SK-N-SH (cell line): ENCODE measurements at regions not wholly inside any gene's neighbourhood (a gene's known extent, or its start where the extent isn't known, plus 50 kb on each side); places are given as distances from the start of the nearest gene placed in this dataset.

Experiments used
- CTCF ChIA-PET: fragments of 300-600, 350-600 bp; formaldehyde crosslinking; extraction: SDS; loops from one replicate; lab custom pipeline; 2021; lab: Yijun Ruan, JAX
- POLR2A ChIA-PET: fragments of 350-600 bp; sonication (Branson Sonifier 250); formaldehyde crosslinking; extraction: SDS; loops from one replicate; lab custom pipeline; 2020; ENCODE audit warnings: antibody characterized with exemption, inconsistent platforms; lab: Yijun Ruan, JAX
- DNase-seq: peaks from one replicate; pipeline ENCODE4 v3.0.0; 2012
- H2AFZ ChIP-seq: fragments of 200-600 bp; sonication (generic); 2 replicates; pipeline ENCODE4 v1.8.1; 2016; ENCODE audit warnings: antibody characterized with exemption, mild to moderate bottlenecking, low read depth
- H3F3A ChIP-seq: fragments of 200-600 bp; sonication (generic); replicated peaks from 2 replicates; pipeline ENCODE3; 2016; ENCODE audit warnings: antibody characterized with exemption, mild to moderate bottlenecking; ENCODE audit not compliant: insufficient read depth
- H3K27ac ChIP-seq, 2 experiments: fragments of 200-500 bp in 1 of 2; fragments of 200-600 bp in 1 of 2; sonication (Bioruptor generic) in 1 of 2; sonication (generic), shearing (Covaris generic) in 1 of 2; 2 replicates each; pipeline versions ENCODE4 v1.5.1 to v1.6.1; 2014 to 2016; ENCODE audit warnings: low read depth in 2 of 2, inconsistent platforms in 1 of 2, low read length in 1 of 2, mild to moderate bottlenecking in 1 of 2, mixed read lengths in 1 of 2
- H3K27me3 ChIP-seq: fragments of 200-600 bp; sonication (generic), shearing (Covaris generic); 2 replicates; pipeline ENCODE4 v1.6.1; 2016; ENCODE audit warnings: mixed run types; ENCODE audit not compliant: insufficient read depth
- H3K36me3 ChIP-seq, 2 experiments: fragments of 200-500 bp in 1 of 2; fragments of 200-600 bp in 1 of 2; sonication (Bioruptor generic) in 1 of 2; sonication (generic) in 1 of 2; replicated peaks in 1 of 2; 2 replicates each; pipeline versions ENCODE3 to v1.5.1; 2014 to 2016; ENCODE audit warnings: low read length in 1 of 2, mild to moderate bottlenecking in 1 of 2; ENCODE audit not compliant: insufficient read depth in 2 of 2, control insufficient read depth in 1 of 2
- H3K4me1 ChIP-seq, 2 experiments: fragments of 200-500 bp in 1 of 2; fragments of 200-600 bp in 1 of 2; sonication (Bioruptor generic) in 1 of 2; sonication (generic), shearing (Covaris generic) in 1 of 2; 2 replicates each; pipeline versions ENCODE4 v1.5.1 to v1.6.1; 2014 to 2016; ENCODE audit warnings: low read depth in 1 of 2, low read length in 1 of 2, mixed run types in 1 of 2; ENCODE audit not compliant: insufficient read depth in 2 of 2, control insufficient read depth in 1 of 2
- H3K4me2 ChIP-seq: fragments of 200-600 bp; sonication (generic), shearing (Covaris generic); 2 replicates; pipeline ENCODE4 v1.6.1; 2017; ENCODE audit warnings: mixed run types
- H3K4me3 ChIP-seq, 2 experiments: fragments of 200-500 bp in 1 of 2; fragments of 200-600 bp in 1 of 2; sonication (Bioruptor generic) in 1 of 2; sonication (generic), shearing (Covaris generic) in 1 of 2; 2 replicates each; pipeline versions ENCODE4 v1.5.1 to v1.8.1; 2014 to 2016; ENCODE audit warnings: low read depth in 2 of 2, inconsistent platforms in 1 of 2, low read length in 1 of 2, mild to moderate bottlenecking in 1 of 2, mixed read lengths in 1 of 2, moderate library complexity in 1 of 2
- H3K79me2 ChIP-seq: fragments of 200-600 bp; sonication (generic); 2 replicates; pipeline ENCODE4 v1.8.1; 2017; ENCODE audit warnings: mild to moderate bottlenecking; ENCODE audit not compliant: insufficient read depth
- H3K9ac ChIP-seq: fragments of 200-600 bp; sonication (generic); 2 replicates; pipeline ENCODE4 v1.6.1; 2017; ENCODE audit warnings: mixed run types
- H3K9me2 ChIP-seq: fragments of 200-600 bp; sonication (generic); 2 replicates; pipeline ENCODE4 v1.6.1; 2017; ENCODE audit warnings: mixed run types
- H3K9me3 ChIP-seq: fragments of 200-600 bp; sonication (generic); 2 replicates; pipeline ENCODE4 v1.6.1; 2017; ENCODE audit warnings: mixed run types, mild to moderate bottlenecking, moderate library complexity
- H4K20me1 ChIP-seq: fragments of 200-600 bp; sonication (generic); 2 replicates; pipeline ENCODE4 v1.6.1; 2017; ENCODE audit warnings: mild to moderate bottlenecking, mixed run types; ENCODE audit not compliant: insufficient read depth
- EP300 ChIP-seq, 2 experiments: IDR thresholded peaks; 2 replicates each; pipeline versions ENCODE4 v1.4.0 to v1.6.1; 2012; ENCODE audit warnings: borderline replicate concordance in 1 of 2, low read depth in 1 of 2, low read length in 1 of 2
- FOSL2 ChIP-seq: IDR thresholded peaks from 2 replicates; pipeline ENCODE4 v1.4.0; 2012; ENCODE audit warnings: low read depth, mild to moderate bottlenecking, moderate library complexity, borderline replicate concordance
- GABPA ChIP-seq: IDR thresholded peaks from 2 replicates; pipeline ENCODE4 v1.4.0; 2012; ENCODE audit warnings: low read depth, mild to moderate bottlenecking
- GATA2 ChIP-seq: sonication (generic); formaldehyde crosslinking; IDR thresholded peaks from 2 replicates; pipeline ENCODE4 v1.5.0; 2020; ENCODE audit warnings: mild to moderate bottlenecking, missing genetic modification reagents
- JUND ChIP-seq: IDR thresholded peaks from 2 replicates; pipeline ENCODE4 v1.4.0; 2012
- MAX ChIP-seq: IDR thresholded peaks from 2 replicates; pipeline ENCODE4 v1.4.0; 2012; ENCODE audit warnings: low read depth
- MXI1 ChIP-seq: IDR thresholded peaks from 2 replicates; pipeline ENCODE4 v1.6.1; 2012; ENCODE audit warnings: mild to moderate bottlenecking, low read depth, low read length, improper control_type of control experiment
- PBX3 ChIP-seq: IDR thresholded peaks from 2 replicates; pipeline ENCODE4; 2012
- POLR2AphosphoS5 ChIP-seq: IDR thresholded peaks from 2 replicates; pipeline ENCODE4 v1.6.1; 2012; ENCODE audit warnings: low read depth, low read length
- RAD21 ChIP-seq: IDR thresholded peaks from 2 replicates; pipeline ENCODE4 v1.6.1; 2012; ENCODE audit warnings: mild to moderate bottlenecking, low read length
- REST ChIP-seq: IDR thresholded peaks from 2 replicates; pipeline ENCODE4 v1.6.1; 2012; ENCODE audit warnings: mild to moderate bottlenecking, low read depth, low read length, moderate library complexity
- RFX5 ChIP-seq: IDR thresholded peaks from 2 replicates; pipeline ENCODE4 v1.6.1; 2012; ENCODE audit warnings: mild to moderate bottlenecking, improper control_type of control experiment, low read length
- SIN3A ChIP-seq: IDR thresholded peaks from 2 replicates; pipeline ENCODE4 v1.6.1; 2012; ENCODE audit warnings: low read depth, mild to moderate bottlenecking, low read length, moderate library complexity, borderline replicate concordance
- TCF12 ChIP-seq: IDR thresholded peaks from 2 replicates; pipeline ENCODE4 v1.4.0; 2012
- USF1 ChIP-seq: IDR thresholded peaks from 2 replicates; pipeline ENCODE4 v1.4.0; 2012; ENCODE audit warnings: low read depth, borderline replicate concordance
- USF2 ChIP-seq: fragments of 150-350 bp; IDR thresholded peaks from 2 replicates; pipeline ENCODE4 v1.6.1; 2017; ENCODE audit warnings: antibody characterized with exemption, low read length, low read depth, borderline replicate concordance
- YY1 ChIP-seq: IDR thresholded peaks from 2 replicates; pipeline ENCODE4 v1.4.0; 2012; ENCODE audit warnings: low read depth, mild to moderate bottlenecking
- WGBS: methylation state at CpG from one replicate; pipeline ENCODE4 v1.1.6; 2017; ENCODE audit warnings: low lambda C conversion rate; 5-methylcytosine and 5-hydroxymethylcytosine counted together

GRCh38 chr18:78073275-78073674, 823.6 kb downstream of the GALR1 start:
- ChIA-PET POLR2A (no interaction called here), CTCF (no interaction called here)
- Histone ChIP-seq H3K4me2 (no peak overlapping the region), H3K27me3 (no peaks in the 10 kb centered on the region; the same call in 1 of the 2 replicates), H3K79me2 (no peaks in the 10 kb centered on the region), H3K4me1 (no peaks in the 10 kb centered on the region), H3K9ac (no peak overlapping the region), H3K27ac (no peak overlapping the region), H3K4me3 (no peak overlapping the region), H3K9me2 (no peaks in the 10 kb centered on the region), H3F3A (no peaks in the 10 kb centered on the region), H4K20me1 (no peaks in the 10 kb centered on the region), H2AFZ (no peak overlapping the region), H3K36me3 (no peaks in the 10 kb centered on the region), H3K9me3 (no peaks in the 10 kb centered on the region)
- WGBS, result 1% methylated on average over 5 of the region's 5 CpGs
- DNase-seq, result no peak
- TF ChIP-seq GABPA, result no peak
- TF ChIP-seq MAX, result no peak
- no peak for TF ChIP-seq POLR2AphosphoS5
- TF ChIP-seq RAD21, result peak; percentile 18
- no peak for TF ChIP-seq TCF12

- Histone ChIP-seq H3K9ac (no peak overlapping the region), H2AFZ (no peak overlapping the region), H3K4me1 (no peaks in the 10 kb centered on the region), H3K4me3 (no peak overlapping the region), H3F3A (no peaks in the 10 kb centered on the region), H3K27me3 (no peaks in the 10 kb centered on the region; the same call in 1 of the 2 replicates), H3K79me2 (no peaks in the 10 kb centered on the region), H4K20me1 (no peaks in the 10 kb centered on the region), H3K9me3 (no peaks in the 10 kb centered on the region), H3K4me2 (no peak overlapping the region), H3K27ac (no peak overlapping the region), H3K36me3 (no peaks in the 10 kb centered on the region), H3K9me2 (no peaks in the 10 kb centered on the region)
- POLR2A ChIA-PET, result no interaction called here
- no peak for TF ChIP-seq EP300 (IDR thresholded peaks at IDR 0.05; ENCODE audit: borderline replicate concordance in 1 of 2, low read depth in 1 of 2, low read length in 1 of 2)
- TF ChIP-seq USF2, result no peak
- no peak for TF ChIP-seq SIN3A
- no peak for TF ChIP-seq GATA2 (CRISPR knock-in tag)
- TF ChIP-seq MXI1, result no peak
- no peak for TF ChIP-seq GABPA
- TF ChIP-seq FOSL2, result no peak
- TF ChIP-seq POLR2AphosphoS5, result no peak
- no peak for TF ChIP-seq JUND
- TF ChIP-seq RFX5, result no peak
- no peak for TF ChIP-seq USF1
- TF ChIP-seq REST, result no peak
- no peak for TF ChIP-seq YY1
- no peak for TF ChIP-seq PBX3
- CTCF ChIA-PET, result no interaction called here
- WGBS, result 4% methylated on average over 12 of the region's 12 CpGs
- no peak for DNase-seq
Measured at GRCh38 chr18:78074400-78075020, 824.9 kb downstream of the GALR1 start.
